ENCODE measurements at regions not wholly inside any gene's neighbourhood (a gene's known extent, or its start where the extent isn't known, plus 50 kb on each side); places are given as distances from the start of the nearest gene placed in this dataset.
"Not testable (repeated sequence)": the region's sequence is repeated elsewhere in the genome, so short reads cannot be mapped to it uniquely, and the experiment has no call there.

DNA sequence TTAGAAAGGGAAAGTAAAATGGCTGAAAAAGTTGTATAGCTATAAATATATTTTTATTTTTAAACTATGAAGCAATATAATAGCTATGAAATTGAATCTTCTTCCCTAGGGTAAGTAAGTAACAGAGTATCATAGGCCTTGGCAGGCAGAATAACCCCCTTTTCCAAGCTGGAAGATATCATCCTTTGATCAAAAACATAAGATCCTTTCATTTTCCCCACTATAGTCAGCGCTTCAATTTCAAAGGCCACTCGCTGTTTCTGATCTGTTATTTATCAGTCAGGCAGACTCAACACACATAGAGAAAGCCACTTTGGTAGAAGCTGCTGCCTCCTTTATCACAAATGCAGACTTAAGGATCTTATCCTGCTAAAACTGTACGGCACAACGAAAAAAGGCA is 74.0 kb upstream of the UBE2E2 start:
- no peaks in the 10 kb centered on the region for H3K27me3 ChIP-seq
- H3K4me3 ChIP-seq = no peak overlapping the region
- H3K27ac ChIP-seq = no peak overlapping the region
- H3K9ac ChIP-seq = no peak overlapping the region
- TF ChIP-seq Cebpa-rat (IDR thresholded peaks at IDR 0.05) = no peak
- no peaks in the 10 kb centered on the region for H4K20me1 ChIP-seq
- H3K4me1 ChIP-seq = peaks cover 0 to 6% (median 0%) of the 10 kb centered on the region in 10 experiments; a peak in 1 of 20 replicates
- no peaks in the 10 kb centered on the region for H3K9me3 ChIP-seq (replicated peaks in 1 of 11)
- no peak overlapping the region for H3K4me2 ChIP-seq
- H3K36me3 ChIP-seq = no peaks in the 10 kb centered on the region

DNA sequence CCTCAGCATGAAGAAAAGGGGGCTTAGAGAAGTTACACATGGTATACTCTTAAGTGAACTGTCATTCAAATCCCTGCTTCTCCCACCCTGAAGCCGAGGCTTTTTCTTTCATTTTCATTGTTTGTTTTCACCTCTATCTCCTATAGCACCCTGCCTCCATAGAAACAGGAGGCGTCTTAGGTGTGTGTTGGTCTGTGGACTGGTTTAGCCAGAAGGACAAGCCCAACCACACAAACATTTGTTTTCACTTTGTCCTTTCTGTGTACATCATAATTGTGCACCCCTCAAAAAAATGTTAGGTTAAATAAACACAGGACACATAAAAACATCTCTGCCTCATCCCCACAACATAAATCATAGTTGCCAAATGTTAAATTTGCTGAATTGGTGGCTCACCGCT is 73.3 kb upstream of the UBE2E2 start:
- H3K9me3 ChIP-seq (replicated peaks in 1 of 11) = no peaks in the 10 kb centered on the region
- H3K27me3 ChIP-seq = no peaks in the 10 kb centered on the region
- H3K4me1 ChIP-seq = peaks cover 0 to 6% (median 0%) of the 10 kb centered on the region in 10 experiments; a peak in 1 of 20 replicates
- no peaks in the 10 kb centered on the region for H4K20me1 ChIP-seq
- H3K27ac ChIP-seq = no peak overlapping the region
- no peaks in the 10 kb centered on the region for H3K36me3 ChIP-seq
- no peak overlapping the region for H3K9ac ChIP-seq
- H3K4me2 ChIP-seq = no peak overlapping the region
- H3K4me3 ChIP-seq = no peak overlapping the region
- no peak for TF ChIP-seq Cebpa-rat (IDR thresholded peaks at IDR 0.05)

DNA sequence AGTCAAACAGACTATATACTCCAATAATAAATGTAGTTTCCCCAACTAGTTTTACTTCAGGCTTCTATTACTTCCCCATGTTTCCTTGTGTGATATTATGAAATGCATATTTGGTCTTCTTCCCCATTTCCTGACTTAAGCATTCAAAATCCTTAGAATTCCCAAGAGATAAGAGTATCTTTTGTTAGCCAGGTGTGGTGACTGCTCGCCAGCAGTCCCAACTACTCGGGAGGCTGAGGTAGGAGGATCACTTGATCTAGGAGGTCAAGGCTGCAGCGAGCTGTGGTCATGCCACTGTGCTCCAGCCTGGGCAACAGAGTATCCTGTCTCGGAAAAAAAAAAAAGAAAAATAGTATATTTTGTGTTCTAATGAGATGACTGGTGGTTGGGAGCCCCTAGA is 72.7 kb upstream of the UBE2E2 start:
- H3K9ac ChIP-seq = no peak overlapping the region
- H3K27me3 ChIP-seq = no peaks in the 10 kb centered on the region
- H3K4me3 ChIP-seq = no peak overlapping the region
- H3K27ac ChIP-seq = no peak overlapping the region
- no peaks in the 10 kb centered on the region for H4K20me1 ChIP-seq
- H3K4me1 ChIP-seq = peaks cover 0 to 6% (median 0%) of the 10 kb centered on the region in 10 experiments; a peak in 1 of 20 replicates
- no peaks in the 10 kb centered on the region for H3K9me3 ChIP-seq (replicated peaks in 1 of 11)
- no peak for TF ChIP-seq Cebpa-rat (IDR thresholded peaks at IDR 0.05)
- H3K4me2 ChIP-seq = no peak overlapping the region
- H3K36me3 ChIP-seq = no peaks in the 10 kb centered on the region

DNA sequence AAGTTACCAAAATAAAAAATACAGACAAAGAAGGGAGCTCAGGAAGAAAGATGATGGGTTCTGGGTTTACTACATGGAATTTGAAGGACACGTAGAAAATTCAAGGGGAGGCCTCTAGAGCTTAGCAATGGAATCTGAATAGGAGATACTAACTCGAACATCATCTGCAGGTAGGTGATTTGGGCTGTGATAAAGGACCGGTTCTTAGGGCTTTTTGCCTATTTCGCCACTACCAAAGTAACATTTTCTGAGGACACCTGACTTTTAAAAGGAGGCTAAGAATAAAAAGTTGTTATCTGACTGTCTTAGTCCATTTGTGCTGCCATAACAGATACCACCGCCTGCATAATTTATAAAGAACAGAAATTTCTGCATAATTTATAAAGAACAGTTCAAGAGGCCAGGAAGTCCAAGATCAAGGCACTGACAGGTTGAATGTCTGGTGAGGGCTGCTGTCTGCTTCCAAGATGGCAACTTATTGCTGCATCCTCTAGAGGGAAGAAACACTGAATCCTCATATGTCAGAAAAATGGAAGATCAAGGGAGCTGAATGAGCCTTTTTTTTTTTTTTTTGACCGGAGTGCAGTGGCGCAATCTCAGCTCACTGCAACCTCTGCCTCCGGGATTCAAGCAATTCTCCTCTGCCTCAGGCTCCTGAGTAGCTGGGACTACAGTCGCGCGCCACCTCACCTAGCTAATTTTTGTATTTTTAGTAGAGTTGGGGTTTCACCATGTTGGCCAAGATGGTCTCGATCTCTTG is 67.9 kb upstream of the UBE2E2 start:
- no peak for TF ChIP-seq Cebpa-rat (IDR thresholded peaks at IDR 0.05)

DNA sequence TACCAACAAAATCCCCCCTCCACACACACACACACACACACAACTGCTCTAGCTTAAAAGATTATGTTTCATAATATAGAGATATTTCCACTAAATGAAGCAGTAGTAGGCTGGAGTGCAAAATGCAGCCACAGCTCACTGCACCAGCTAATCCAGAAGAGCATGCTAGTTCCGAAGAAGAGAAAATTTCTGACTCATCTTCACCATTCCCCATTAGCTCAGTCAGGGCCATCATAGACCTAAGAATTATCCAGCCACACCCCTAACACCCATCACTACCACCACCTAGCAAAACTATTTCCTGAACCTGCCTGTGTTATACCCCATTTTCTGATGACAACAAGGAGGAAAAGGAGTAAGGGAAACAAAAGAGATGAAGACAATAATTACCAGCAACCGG is 67.1 kb upstream of the UBE2E2 start:
- Histone ChIP-seq H3K27me3 (no peaks in the 10 kb centered on the region), H3K4me1 (no peaks in the 10 kb centered on the region), H3K4me3 (no peak overlapping the region), H3K9ac (no peak overlapping the region), H4K20me1 (no peaks in the 10 kb centered on the region), H3K36me3 (no peaks in the 10 kb centered on the region), H3K4me2 (no peak overlapping the region), H3K9me3 (replicated peaks in 1 of 11) (peaks cover 0 to 14% (median 9%) of the 10 kb centered on the region in 11 experiments; a peak in 15 of 22 replicates), H3K27ac (no peak overlapping the region)
- no peak for TF ChIP-seq Cebpa-rat (IDR thresholded peaks at IDR 0.05)

More for the DNA sequence above, 67.9 kb upstream of the UBE2E2 start:
- Histone ChIP-seq H3K9me3 (replicated peaks in 1 of 11) (peaks cover 0 to 14% (median 9%) of the 10 kb centered on the region in 11 experiments; a peak in 15 of 22 replicates), H3K27ac (no peak overlapping the region), H3K9ac (no peak overlapping the region), H3K36me3 (no peaks in the 10 kb centered on the region), H3K4me1 (peaks cover 0 to 3% (median 0%) of the 10 kb centered on the region in 10 experiments; a peak in 1 of 20 replicates), H3K4me2 (no peak overlapping the region), H3K27me3 (no peaks in the 10 kb centered on the region), H3K4me3 (no peak overlapping the region), H4K20me1 (no peaks in the 10 kb centered on the region)

DNA sequence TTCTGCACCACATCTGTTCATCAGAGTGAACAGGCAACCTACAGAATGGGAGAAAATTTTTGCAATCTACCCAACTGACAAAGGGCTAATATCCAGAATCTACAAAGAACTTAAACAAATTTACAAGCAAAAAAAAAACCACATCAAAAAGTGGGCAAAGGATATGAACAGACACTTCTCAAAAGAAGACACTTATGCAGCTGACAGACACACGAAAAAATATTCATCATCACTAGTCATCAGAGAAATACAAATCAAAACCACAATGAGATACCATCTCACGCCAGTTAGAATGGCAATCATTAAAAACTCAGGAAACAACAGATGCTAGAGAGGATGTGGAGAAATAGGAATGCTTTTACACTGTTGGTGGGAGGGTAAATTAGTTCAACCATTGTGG is 59.1 kb upstream of the UBE2E2 start:
- not testable (repeated sequence) for H3K9ac ChIP-seq; H3K4me1 ChIP-seq; H3K27me3 ChIP-seq; H3K4me2 ChIP-seq; H3K9me3 ChIP-seq (replicated peaks in 1 of 11); H3K27ac ChIP-seq; H3K36me3 ChIP-seq; H4K20me1 ChIP-seq; H3K4me3 ChIP-seq

DNA sequence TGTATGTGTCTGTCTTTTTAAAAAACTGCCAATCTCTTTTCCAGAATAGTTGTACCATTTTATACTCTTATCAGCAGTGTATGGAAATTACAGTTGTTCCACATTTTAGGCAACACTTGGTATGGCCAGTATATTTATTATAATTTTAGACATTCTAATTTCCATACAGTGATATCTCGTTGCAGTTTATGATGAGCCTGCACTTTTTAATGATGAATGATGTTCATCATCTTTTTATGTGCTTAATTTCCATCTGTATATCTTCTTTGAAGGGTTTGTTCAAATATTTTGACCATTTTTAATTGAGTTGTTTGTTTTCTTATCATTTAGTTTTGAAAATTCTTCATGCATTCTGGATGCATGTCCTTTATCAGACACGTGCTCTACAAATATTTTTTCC is 57.0 kb upstream of the UBE2E2 start:
- no peaks in the 10 kb centered on the region for H4K20me1 ChIP-seq
- TF ChIP-seq Cebpa-rat (IDR thresholded peaks at IDR 0.05) = no peak
- H3K4me2 ChIP-seq = no peak overlapping the region

DNA sequence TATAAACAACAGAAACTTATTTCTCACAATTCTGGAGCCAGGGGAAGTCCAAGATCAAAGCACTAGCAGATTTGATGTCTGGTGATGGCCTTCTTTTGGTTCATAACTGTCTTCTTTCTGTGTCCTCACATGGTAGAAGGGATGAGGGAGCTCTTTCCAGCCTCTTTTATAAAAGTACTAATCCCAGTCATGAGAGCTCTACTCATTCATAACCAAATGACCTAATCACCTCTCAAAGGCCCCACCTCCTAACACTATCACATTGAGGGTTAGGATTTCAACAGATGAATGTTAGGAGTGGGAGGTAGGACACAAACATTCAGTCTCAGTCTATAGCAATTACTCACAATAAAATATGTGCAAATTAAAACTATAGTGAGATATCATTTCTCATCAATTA is 50.1 kb upstream of the UBE2E2 start:
- Histone ChIP-seq H3K4me2 (no peak overlapping the region), H3K9ac (no peak overlapping the region), H3K4me1 (peaks cover 0 to 6% (median 0%) of the 10 kb centered on the region in 10 experiments; a peak in 2 of 20 replicates), H3K9me3 (replicated peaks in 1 of 11) (peaks cover 0 to 17% (median 10%) of the 10 kb centered on the region in 11 experiments; a peak in 17 of 22 replicates), H4K20me1 (no peaks in the 10 kb centered on the region), H3K27me3 (no peaks in the 10 kb centered on the region), H3K27ac (no peak overlapping the region), H3K36me3 (no peaks in the 10 kb centered on the region), H3K4me3 (no peak overlapping the region)
- TF ChIP-seq Cebpa-rat (IDR thresholded peaks at IDR 0.05) = no peak

More for the DNA sequence above, 57.0 kb upstream of the UBE2E2 start:
- Histone ChIP-seq H3K4me1 (no peaks in the 10 kb centered on the region), H3K9me3 (replicated peaks in 1 of 11) (peaks cover 0 to 7% (median 0%) of the 10 kb centered on the region in 11 experiments; a peak in 1 of 22 replicates), H3K9ac (no peak overlapping the region), H3K36me3 (no peaks in the 10 kb centered on the region), H3K27me3 (no peaks in the 10 kb centered on the region), H3K4me3 (no peak overlapping the region), H3K27ac (no peak overlapping the region)
